HepG2 (cell line): ENCODE measurements at regions not wholly inside any gene's neighbourhood (a gene's known extent, or its start where the extent isn't known, plus 50 kb on each side); places are given as distances from the start of the nearest gene placed in this dataset.

Source experiments
- ATAC-seq: fragments of 200-7000 bp; cut with Tn5 transposase; 3 replicates; pipeline ENCODE4 v1.9.1; 2020; ENCODE audit warnings: mild to moderate bottlenecking, moderate library complexity
- BruUV-seq: library from RNA; stranded (reverse); fragments of 400-500 nt; replicated peaks from 2 replicates; lab custom pipeline; 2021; lab: Mats Ljungman, UMichigan
- CTCF ChIA-PET: fragments of 300-600 bp; formaldehyde crosslinking; extraction: SDS; loops from one replicate; lab custom pipeline; 2021; ENCODE audit warnings: low total read pairs, inconsistent platforms, low intra/inter-chr PET ratio; lab: Yijun Ruan, JAX
- POLR2A ChIA-PET: fragments of 350-600 bp; sonication (Branson Sonifier 250); formaldehyde crosslinking; loops from one replicate; lab custom pipeline; 2020; ENCODE audit warnings: antibody characterized with exemption, inconsistent platforms; lab: Yijun Ruan, JAX
- DNase-seq: peaks from one replicate; pipeline ENCODE4 v3.0.0-alpha.2; 2015; ENCODE audit warnings: low spot score
- FAIRE-seq: peaks from 3 replicates; lab custom pipeline; 2011; peaks lifted over from hg19 to GRCh38; lab: Jason Lieb, UNC
- H2AFZ ChIP-seq: one replicate; pipeline ENCODE4 v1.6.1; 2011; ENCODE audit warnings: low read length, inconsistent platforms
- H3K27ac ChIP-seq: fragments of 300-600 bp; 3 replicates; pipeline ENCODE4 v1.8.0; 2011; ENCODE audit warnings: mixed run types, mild to moderate bottlenecking, mixed read lengths, low read length, inconsistent platforms; ENCODE audit not compliant: insufficient read depth; ENCODE audit errors: extremely low read length
- H3K27me3 ChIP-seq, 2 experiments: fragments of 200-600 bp in 1 of 2; 2 replicates in 1 of 2; 3 replicates in 1 of 2; pipeline versions ENCODE4 v1.6.0 to v1.8.0; 2011; ENCODE audit warnings: low read length in 2 of 2, mild to moderate bottlenecking in 2 of 2, moderate library complexity in 2 of 2, inconsistent platforms in 1 of 2; ENCODE audit not compliant: insufficient read depth in 2 of 2, control insufficient read depth in 1 of 2
- H3K36me3 ChIP-seq, 2 experiments: fragments of 200-600 bp in 1 of 2; replicated peaks in 1 of 2; 2 replicates in 1 of 2; 3 replicates in 1 of 2; pipeline versions ENCODE4 v1.5.1 to v1.8.0; 2011; ENCODE audit warnings: low read length in 2 of 2, inconsistent platforms in 1 of 2; ENCODE audit not compliant: insufficient read depth in 2 of 2, control insufficient read depth in 1 of 2
- H3K4me1 ChIP-seq: 2 replicates; pipeline ENCODE4 v1.5.1; 2012; ENCODE audit warnings: low read length, inconsistent platforms; ENCODE audit not compliant: insufficient read depth
- H3K4me2 ChIP-seq: 2 replicates; pipeline ENCODE4 v1.6.0; 2011; ENCODE audit warnings: low read depth, low read length, inconsistent platforms
- H3K4me3 ChIP-seq, 3 experiments: fragments of 200-600 bp in 1 of 3; sonication (generic), shearing (Covaris generic) in 1 of 3; replicated peaks in 1 of 3; 2 replicates each; pipeline ENCODE4 v1.5.1; 2011 to 2016; ENCODE audit warnings: low read length in 3 of 3, inconsistent platforms in 2 of 3, low read depth in 2 of 3, mild to moderate bottlenecking in 2 of 3, control low read depth in 1 of 3, mixed read lengths in 1 of 3; ENCODE audit not compliant: insufficient read depth in 1 of 3
- H3K79me2 ChIP-seq: one replicate; pipeline ENCODE4 v1.6.1; 2011; ENCODE audit warnings: low read length, inconsistent platforms; ENCODE audit not compliant: insufficient read depth
- H3K9ac ChIP-seq: 2 replicates; pipeline ENCODE4 v1.6.0; 2011; ENCODE audit warnings: mild to moderate bottlenecking, low read depth, low read length, inconsistent platforms; ENCODE audit not compliant: insufficient read depth
- H3K9me3 ChIP-seq: 2 replicates; pipeline ENCODE4 v1.5.1; 2012; ENCODE audit warnings: mild to moderate bottlenecking, low read length
- H4K20me1 ChIP-seq: 2 replicates; pipeline ENCODE4 v1.6.0; 2011; ENCODE audit warnings: inconsistent platforms, mild to moderate bottlenecking, low read length, moderate library complexity; ENCODE audit not compliant: insufficient read depth
- ESRRA ChIP-seq: sonication (generic); formaldehyde crosslinking; IDR thresholded peaks from 2 replicates; pipeline ENCODE4 v1.5.1; 2020; ENCODE audit warnings: mild to moderate bottlenecking, low read depth, missing genetic modification reagents
- FOXC1 ChIP-seq: sonication (generic); formaldehyde crosslinking; IDR thresholded peaks from 2 replicates; pipeline ENCODE4 v1.8.0; 2022; ENCODE audit warnings: mild to moderate bottlenecking, missing genetic modification reagents, borderline replicate concordance
- RORA ChIP-seq: sonication (generic); formaldehyde crosslinking; IDR thresholded peaks from 2 replicates; pipeline ENCODE4 v1.5.0; 2020; ENCODE audit warnings: mild to moderate bottlenecking, missing genetic modification reagents, moderate library complexity
- ZNF468 ChIP-seq: sonication (generic); formaldehyde crosslinking; IDR thresholded peaks from 2 replicates; pipeline ENCODE4 v1.8.0; 2022; ENCODE audit warnings: mild to moderate bottlenecking, moderate library complexity, missing genetic modification reagents
- ZNF7 ChIP-seq: IDR thresholded peaks from 2 replicates; pipeline ENCODE4 v1.6.1; 2016; ENCODE audit warnings: missing biosample characterization, missing genetic modification reagents
- WGBS: methylation state at CpG from one replicate; pipeline ENCODE4 v1.1.6; 2017; ENCODE audit warnings: low lambda C conversion rate; 5-methylcytosine and 5-hydroxymethylcytosine counted together
- in situ Hi-C: cut with HindIII; loops from 2 replicates; pipeline ENCODE4 v1.10.0; 2017; ENCODE audit warnings: low pct_unique_long_range_greater_than_20kb; ENCODE audit not compliant: extremely low pct_ligation_motif_present
- intact Hi-C: fragments of 100-400 bp; cut with micrococcal nuclease; formaldehyde crosslinking; loops from one replicate; pipeline ENCODE4 v1.10.0; 2022; ENCODE audit not compliant: unreplicated experiment
- TF ChIP-seq, protein P1 (sequence below): sonication (generic); formaldehyde crosslinking; IDR thresholded peaks from 2 replicates; pipeline ENCODE4 v1.5.1; 2020; ENCODE audit warnings: mild to moderate bottlenecking, missing genetic modification reagents, moderate library complexity
- TF ChIP-seq, protein P2 (sequence below): sonication (generic); formaldehyde crosslinking; conservative IDR thresholded peaks from 2 replicates; pipeline ENCODE4 v1.4.0; 2020; ENCODE audit warnings: mild to moderate bottlenecking, missing genetic modification reagents, moderate library complexity

DNA sequence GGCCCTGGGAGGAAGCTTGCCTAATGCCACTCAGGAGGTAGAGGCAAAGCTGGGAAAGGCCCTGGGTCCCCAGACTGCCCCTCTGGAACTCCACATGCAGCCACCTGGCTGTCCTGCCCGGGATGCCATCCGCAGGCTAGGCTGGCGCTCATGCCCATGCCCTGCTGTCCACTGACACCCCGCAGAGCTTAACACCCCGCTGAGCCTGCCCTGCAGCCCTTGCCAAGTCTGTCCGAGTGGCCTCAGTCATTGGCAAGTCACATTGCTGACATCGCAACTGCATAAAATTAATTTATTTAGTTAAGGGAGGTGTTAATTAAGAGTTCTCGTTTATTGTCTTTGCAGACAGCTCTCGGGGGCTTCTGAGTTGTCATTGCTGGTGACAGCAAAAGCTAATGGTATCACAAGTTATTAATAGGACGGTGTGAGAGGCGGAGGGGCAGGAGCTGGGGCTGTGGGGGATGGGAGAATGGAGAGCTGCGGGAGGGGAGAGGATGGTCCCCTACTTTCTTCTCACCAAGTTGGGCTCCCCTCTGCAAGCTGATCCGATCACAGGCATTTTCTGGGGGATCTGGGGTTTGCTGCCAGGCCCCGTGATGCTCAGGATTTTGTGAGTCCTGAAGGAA, 55.6 kb upstream of the PCBD1 start:
- H3K9ac ChIP-seq: no peak overlapping the region
- ChIA-PET CTCF (no interaction called here), POLR2A (no interaction called here)
- no peaks in the 10 kb centered on the region for H3K9me3 ChIP-seq
- H3K4me3 ChIP-seq: no peak overlapping the region
- DNase-seq: no peak
- peaks cover 2 to 19% of the 10 kb centered on the region in 2 experiments; a peak in 4 of 5 replicates for H3K27me3 ChIP-seq
- H2AFZ ChIP-seq: no peak overlapping the region
- TF ChIP-seq, protein P1, sequence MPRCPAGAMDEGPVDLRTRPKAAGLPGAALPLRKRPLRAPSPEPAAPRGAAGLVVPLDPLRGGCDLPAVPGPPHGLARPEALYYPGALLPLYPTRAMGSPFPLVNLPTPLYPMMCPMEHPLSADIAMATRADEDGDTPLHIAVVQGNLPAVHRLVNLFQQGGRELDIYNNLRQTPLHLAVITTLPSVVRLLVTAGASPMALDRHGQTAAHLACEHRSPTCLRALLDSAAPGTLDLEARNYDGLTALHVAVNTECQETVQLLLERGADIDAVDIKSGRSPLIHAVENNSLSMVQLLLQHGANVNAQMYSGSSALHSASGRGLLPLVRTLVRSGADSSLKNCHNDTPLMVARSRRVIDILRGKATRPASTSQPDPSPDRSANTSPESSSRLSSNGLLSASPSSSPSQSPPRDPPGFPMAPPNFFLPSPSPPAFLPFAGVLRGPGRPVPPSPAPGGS (CRISPR knock-in tag): no peak
- TF ChIP-seq ZNF468 (CRISPR knock-in tag) (no peak), FOXC1 (CRISPR knock-in tag) (no peak), RORA (CRISPR knock-in tag) (no peak), ESRRA (CRISPR knock-in tag) (no peak), ZNF7 (CRISPR knock-in tag) (no peak)
- TF ChIP-seq, protein P2, sequence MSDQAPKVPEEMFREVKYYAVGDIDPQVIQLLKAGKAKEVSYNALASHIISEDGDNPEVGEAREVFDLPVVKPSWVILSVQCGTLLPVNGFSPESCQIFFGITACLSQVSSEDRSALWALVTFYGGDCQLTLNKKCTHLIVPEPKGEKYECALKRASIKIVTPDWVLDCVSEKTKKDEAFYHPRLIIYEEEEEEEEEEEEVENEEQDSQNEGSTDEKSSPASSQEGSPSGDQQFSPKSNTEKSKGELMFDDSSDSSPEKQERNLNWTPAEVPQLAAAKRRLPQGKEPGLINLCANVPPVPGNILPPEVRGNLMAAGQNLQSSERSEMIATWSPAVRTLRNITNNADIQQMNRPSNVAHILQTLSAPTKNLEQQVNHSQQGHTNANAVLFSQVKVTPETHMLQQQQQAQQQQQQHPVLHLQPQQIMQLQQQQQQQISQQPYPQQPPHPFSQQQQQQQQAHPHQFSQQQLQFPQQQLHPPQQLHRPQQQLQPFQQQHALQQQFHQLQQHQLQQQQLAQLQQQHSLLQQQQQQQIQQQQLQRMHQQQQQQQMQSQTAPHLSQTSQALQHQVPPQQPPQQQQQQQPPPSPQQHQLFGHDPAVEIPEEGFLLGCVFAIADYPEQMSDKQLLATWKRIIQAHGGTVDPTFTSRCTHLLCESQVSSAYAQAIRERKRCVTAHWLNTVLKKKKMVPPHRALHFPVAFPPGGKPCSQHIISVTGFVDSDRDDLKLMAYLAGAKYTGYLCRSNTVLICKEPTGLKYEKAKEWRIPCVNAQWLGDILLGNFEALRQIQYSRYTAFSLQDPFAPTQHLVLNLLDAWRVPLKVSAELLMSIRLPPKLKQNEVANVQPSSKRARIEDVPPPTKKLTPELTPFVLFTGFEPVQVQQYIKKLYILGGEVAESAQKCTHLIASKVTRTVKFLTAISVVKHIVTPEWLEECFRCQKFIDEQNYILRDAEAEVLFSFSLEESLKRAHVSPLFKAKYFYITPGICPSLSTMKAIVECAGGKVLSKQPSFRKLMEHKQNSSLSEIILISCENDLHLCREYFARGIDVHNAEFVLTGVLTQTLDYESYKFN: no peak
- in situ Hi-C loops (no loop called here), intact Hi-C loops (no loop called here)
- H3K4me2 ChIP-seq: no peak overlapping the region
- no peaks in the 10 kb centered on the region for H3K36me3 ChIP-seq
- H3K79me2 ChIP-seq: no peaks in the 10 kb centered on the region
- H3K4me1 ChIP-seq: no peaks in the 10 kb centered on the region
- no peak for FAIRE-seq
- no TSS peak for BruUV-seq
- 27% methylated on average over 13 of the region's 14 CpGs for WGBS
- no peak for ATAC-seq
- no peak overlapping the region for H3K27ac ChIP-seq
- no peaks in the 10 kb centered on the region for H4K20me1 ChIP-seq
